ENCODE measurements at regions not wholly inside any gene's neighbourhood (a gene's known extent, or its start where the extent isn't known, plus 50 kb on each side); places are given as distances from the start of the nearest gene placed in this dataset.

GRCh38 chr15:91605576-91605975 is 247.9 kb upstream of the SLCO3A1 start:
- TF ChIP-seq, protein P1, sequence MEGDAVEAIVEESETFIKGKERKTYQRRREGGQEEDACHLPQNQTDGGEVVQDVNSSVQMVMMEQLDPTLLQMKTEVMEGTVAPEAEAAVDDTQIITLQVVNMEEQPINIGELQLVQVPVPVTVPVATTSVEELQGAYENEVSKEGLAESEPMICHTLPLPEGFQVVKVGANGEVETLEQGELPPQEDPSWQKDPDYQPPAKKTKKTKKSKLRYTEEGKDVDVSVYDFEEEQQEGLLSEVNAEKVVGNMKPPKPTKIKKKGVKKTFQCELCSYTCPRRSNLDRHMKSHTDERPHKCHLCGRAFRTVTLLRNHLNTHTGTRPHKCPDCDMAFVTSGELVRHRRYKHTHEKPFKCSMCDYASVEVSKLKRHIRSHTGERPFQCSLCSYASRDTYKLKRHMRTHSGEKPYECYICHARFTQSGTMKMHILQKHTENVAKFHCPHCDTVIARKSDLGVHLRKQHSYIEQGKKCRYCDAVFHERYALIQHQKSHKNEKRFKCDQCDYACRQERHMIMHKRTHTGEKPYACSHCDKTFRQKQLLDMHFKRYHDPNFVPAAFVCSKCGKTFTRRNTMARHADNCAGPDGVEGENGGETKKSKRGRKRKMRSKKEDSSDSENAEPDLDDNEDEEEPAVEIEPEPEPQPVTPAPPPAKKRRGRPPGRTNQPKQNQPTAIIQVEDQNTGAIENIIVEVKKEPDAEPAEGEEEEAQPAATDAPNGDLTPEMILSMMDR (IDR thresholded peaks at IDR 0.05; ENCODE audit: control extremely low read depth, extremely low read depth, low read depth, missing control alignments), result no peak
- POLR2A ChIA-PET, result no interaction called here
- CTCF ChIA-PET, result interaction anchor here (1.0 kb wide), 1 partner anchor 120 kb away, joined by 3 read pairs; no protein-coding TSS in a partner anchor
- no peak for DNase-seq (ENCODE audit: extremely low spot score)

GRCh38 chr15:91609231-91609630 is 244.3 kb upstream of the SLCO3A1 start:
- TF ChIP-seq, protein P1 (IDR thresholded peaks at IDR 0.05; ENCODE audit: control extremely low read depth, extremely low read depth, low read depth, missing control alignments), result no peak
- CTCF ChIA-PET, result no interaction called here
- POLR2A ChIA-PET, result no interaction called here
- no peak for DNase-seq (ENCODE audit: extremely low spot score)

GRCh38 chr15:91609966-91610365 is 243.5 kb upstream of the SLCO3A1 start:
- CTCF ChIA-PET, result no interaction called here

GRCh38 chr15:91611561-91612323 is 241.8 kb upstream of the SLCO3A1 start:
- ChIA-PET POLR2A (no interaction called here), CTCF (no interaction called here)
- no peak for DNase-seq (ENCODE audit: extremely low spot score)
- TF ChIP-seq, protein P1 (IDR thresholded peaks at IDR 0.05; ENCODE audit: control extremely low read depth, extremely low read depth, low read depth, missing control alignments), result no peak

More at GRCh38 chr15:91609966-91610365, 243.5 kb upstream of the SLCO3A1 start:
- TF ChIP-seq, protein P1 (IDR thresholded peaks at IDR 0.05; ENCODE audit: control extremely low read depth, extremely low read depth, low read depth, missing control alignments), result no peak
- POLR2A ChIA-PET, result no interaction called here
- DNase-seq (ENCODE audit: extremely low spot score), result no peak

GRCh38 chr15:91620229-91620628 is 233.3 kb upstream of the SLCO3A1 start:
- CTCF ChIA-PET, result interaction anchor here (1.1 to 1.6 kb wide), 2 partner anchors 9 to 23 kb away, joined by 3 read pairs; no protein-coding TSS in a partner anchor
- DNase-seq (ENCODE audit: extremely low spot score), result no peak
- POLR2A ChIA-PET, result no interaction called here
- TF ChIP-seq, protein P1 (IDR thresholded peaks at IDR 0.05; ENCODE audit: control extremely low read depth, extremely low read depth, low read depth, missing control alignments), result no peak

GRCh38 chr15:91622235-91622634 is 231.3 kb upstream of the SLCO3A1 start:
- TF ChIP-seq, protein P1 (IDR thresholded peaks at IDR 0.05; ENCODE audit: control extremely low read depth, extremely low read depth, low read depth, missing control alignments), result no peak
- ChIA-PET POLR2A (no interaction called here), CTCF (no interaction called here)
- no peak for DNase-seq (ENCODE audit: extremely low spot score)

Measured in GM10248 (cell line).